Inflammatory macrophage treated with lipopolysaccharide for 1 hour (primary cell): ENCODE measurements at regions not wholly inside any gene's neighbourhood (a gene's known extent, or its start where the extent isn't known, plus 50 kb on each side); places are given as distances from the start of the nearest gene placed in this dataset.

Source experiments
- DNase-seq, 2 donors: peaks; one replicate each; pipeline ENCODE4 v3.0.0-alpha.2; 2020 to 2022

DNA sequence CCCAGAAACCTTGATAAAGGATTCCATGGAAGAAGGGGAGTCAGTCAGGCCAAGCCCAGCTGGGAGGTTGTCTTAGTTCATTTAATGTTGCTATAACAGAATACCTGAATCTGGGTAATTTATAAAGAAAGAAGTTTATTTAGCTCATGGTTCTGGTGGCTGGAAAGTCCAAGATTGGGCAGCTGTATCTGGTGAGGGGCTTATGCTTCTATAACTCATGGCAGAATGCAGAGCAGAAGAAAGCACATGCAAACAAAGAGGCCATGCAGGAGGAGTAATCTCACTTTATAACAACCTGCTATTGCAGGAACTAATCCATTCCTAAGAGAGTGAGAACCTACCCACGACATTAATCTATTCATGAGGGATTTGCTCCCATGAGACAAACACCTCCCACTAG is 54.2 kb upstream of the ANKRD1 start:
- DNase-seq = no peak

DNA sequence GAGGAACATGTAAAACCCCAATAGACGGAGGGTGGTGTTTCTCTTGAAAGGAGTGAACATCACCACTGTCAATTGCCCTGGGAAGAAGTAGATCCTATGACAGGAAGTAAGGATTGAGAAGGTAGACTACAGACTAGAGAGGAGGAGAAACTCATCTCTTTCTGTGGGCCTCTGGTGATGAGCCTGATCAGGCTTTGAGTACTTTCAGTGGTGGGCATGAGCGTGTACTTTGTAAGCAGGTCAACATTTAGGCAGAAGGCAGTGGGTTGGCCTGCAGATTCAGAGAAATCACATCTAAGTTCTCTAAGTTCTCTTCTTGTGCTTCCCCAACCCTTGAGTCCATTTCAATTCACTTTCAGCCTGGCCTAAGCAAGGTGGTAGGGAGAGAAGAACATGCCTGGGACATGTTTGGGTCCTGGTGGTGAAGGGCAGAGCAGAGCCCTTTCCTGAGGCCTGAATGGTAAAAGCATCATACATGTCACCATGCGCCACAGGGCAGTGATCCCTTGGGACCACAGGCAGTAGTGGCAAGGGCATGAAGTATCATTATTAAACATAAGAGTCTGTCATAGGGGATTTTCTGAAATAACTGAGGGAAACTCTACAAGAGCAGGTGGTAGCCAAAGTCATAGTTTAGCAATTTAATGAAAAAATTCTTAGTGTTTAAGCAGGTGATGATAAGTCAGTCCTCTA is 56.4 kb upstream of the ANKRD1 start:
- no peak for DNase-seq

- DNase-seq = no peak
These were observed 57.1 kb upstream of the ANKRD1 start for GRCh38 chr10:90977855-90978486.

- no peak for DNase-seq
These were observed 61.6 kb upstream of the ANKRD1 start for GRCh38 chr10:90982406-90983008.

DNA sequence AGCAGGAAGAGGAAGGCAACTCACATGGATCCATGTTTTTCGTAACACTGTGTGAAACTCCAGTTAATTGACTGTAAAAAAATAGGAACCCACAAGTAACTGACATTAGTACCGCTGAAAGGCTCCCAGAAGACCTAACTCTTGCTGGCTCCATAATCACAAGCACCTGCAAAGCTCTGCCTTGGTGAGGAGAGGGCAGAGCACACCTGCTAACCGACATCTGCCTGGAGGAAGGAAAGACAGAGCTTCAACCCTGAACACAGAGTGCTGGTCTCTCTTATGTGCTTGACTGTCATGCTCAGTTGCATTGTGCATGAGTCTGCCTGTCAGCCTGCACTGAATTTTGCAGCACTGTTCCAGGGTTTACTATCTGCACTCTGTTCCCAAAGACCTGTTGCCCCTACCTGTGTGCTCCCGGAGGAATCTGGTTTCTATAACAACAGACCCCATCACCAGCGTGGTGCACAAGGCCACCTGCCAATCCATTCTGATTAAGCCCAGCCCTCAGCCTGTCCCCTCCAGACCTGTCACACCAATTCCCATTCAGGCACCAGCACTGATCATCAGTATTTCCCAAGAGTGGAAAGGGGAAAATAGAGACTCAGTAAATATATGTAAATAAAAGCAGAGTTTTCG is 63.1 kb upstream of the ANKRD1 start:
- DNase-seq = no peak

GRCh38 chr10:90984898-90985297 is 64.0 kb upstream of the ANKRD1 start:
- DNase-seq = no peak

DNA sequence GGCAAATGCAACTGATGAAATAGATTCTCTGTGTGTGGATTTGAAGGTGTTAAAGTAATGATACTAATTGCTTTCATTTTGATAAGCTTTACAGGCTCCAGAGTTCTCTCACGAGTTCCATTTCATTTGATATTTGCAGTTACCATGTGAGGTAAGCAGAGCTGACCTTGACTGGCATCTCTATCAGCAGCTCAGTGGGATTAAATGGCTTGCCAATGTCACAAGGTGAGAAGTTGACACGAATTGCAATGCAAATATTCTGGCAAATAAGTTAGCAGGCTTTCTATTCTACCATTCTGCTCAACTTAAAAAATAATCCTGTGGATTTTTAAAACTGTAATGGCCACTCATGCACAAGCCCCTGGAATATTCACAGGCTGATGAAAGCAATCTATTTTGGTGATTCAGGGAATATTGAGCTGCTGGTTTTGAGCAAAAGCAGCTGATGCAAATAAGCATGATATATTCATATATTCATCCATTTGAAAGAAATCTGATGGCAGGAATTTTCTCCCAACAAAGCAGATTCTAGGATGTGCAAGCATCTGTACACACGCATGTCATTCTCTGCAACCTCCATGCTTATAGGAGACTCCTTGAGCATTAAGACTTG is 64.5 kb upstream of the ANKRD1 start:
- no peak for DNase-seq

DNA sequence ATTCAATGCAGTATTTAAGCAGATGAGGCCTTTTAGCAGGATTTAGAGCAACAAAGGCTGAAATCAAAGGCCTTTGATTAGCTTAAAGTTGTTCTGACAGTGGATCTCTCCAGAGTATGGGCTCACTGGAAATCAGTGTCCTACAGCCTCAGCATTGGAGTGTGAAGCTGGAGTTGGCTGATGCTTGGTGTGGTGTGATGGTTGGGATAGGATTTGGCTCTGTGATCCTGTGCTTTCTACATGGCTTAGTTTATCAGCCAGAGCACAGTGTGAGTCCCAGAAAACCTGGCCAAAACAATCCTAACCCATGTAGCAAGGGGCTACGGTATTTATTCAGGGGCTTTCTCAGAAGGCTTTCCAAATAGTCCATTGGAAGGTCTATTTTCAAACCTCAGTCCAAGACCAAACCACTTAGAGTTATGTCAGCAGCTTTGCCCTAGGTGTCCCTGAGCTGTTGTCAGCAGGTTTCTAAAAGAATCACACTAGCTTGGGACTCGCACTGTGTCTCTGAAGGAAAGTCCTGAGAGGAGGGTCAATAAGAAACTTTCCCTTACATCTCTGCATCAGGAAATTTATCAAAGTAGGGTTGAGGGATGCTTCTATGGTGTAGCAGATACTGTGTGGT is 65.4 kb upstream of the ANKRD1 start:
- no peak for DNase-seq

DNA sequence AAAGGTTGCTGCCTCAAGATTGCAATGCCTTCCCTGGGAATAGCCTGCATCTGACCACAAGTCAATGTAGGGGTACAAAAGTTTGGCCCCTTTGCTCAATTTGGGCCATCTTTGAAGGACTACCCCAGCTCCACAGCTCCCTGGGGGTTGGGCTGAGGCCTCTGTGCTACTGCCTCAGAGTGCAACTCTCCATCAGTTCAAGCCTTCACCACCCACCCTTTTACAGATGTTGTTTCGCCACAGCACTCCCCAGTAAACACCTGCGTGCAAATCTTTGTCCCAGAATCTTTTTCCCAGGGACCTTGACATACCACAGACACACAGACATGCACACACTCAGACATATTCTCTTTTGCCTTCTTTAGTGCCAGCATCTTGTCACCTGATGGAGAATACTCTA is 66.0 kb upstream of the ANKRD1 start:
- no peak for DNase-seq

GRCh38 chr10:90987383-90987782 is 66.5 kb upstream of the ANKRD1 start:
- no peak for DNase-seq

GRCh38 chr10:90988024-90988423 is 67.1 kb upstream of the ANKRD1 start:
- DNase-seq = no peak

- DNase-seq = no peak
These were observed 67.9 kb upstream of the ANKRD1 start for GRCh38 chr10:90988802-90989201.

GRCh38 chr10:90989378-90989777 is 68.5 kb upstream of the ANKRD1 start:
- DNase-seq = no peak

DNA sequence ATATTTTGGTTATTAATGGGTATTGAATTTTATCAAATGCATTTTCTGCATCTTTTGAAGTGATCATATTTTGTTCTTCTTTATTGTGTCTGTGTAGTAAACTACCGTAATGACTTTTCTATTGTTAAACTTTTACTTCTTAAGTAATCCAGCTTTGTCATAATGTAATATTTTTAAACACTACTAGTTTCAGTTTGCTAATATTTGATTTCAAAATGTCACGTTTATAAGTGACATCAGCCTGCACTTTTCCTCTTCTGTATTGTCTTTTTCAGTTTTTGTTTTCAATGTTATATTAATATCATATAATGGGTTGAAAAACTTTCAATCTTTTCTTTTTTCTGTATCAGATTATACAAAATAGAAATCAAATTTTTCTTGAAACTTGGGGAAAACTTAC is 71.6 kb upstream of the ANKRD1 start:
- DNase-seq = peak; percentile 51 to 53

DNA sequence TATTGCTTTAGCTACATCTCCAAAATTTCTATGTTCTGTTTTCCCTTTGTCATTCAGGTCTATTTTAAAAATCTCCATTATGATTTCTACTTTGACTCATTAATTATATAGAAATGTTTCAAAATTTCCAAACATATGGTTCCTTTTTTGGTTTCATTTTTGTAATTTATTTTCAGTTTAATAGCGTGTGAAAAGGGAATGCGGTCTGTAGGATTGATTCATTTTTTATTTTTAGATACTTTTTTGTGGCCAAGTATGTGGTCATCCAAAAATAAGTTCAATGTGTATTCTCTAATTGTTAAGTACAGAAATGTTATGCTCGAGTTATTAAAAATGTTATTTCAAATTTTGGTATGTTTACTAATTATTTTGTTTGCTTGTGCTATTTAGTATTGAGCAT is 72.5 kb upstream of the ANKRD1 start:
- peak; percentile 45 to 66 for DNase-seq

DNA sequence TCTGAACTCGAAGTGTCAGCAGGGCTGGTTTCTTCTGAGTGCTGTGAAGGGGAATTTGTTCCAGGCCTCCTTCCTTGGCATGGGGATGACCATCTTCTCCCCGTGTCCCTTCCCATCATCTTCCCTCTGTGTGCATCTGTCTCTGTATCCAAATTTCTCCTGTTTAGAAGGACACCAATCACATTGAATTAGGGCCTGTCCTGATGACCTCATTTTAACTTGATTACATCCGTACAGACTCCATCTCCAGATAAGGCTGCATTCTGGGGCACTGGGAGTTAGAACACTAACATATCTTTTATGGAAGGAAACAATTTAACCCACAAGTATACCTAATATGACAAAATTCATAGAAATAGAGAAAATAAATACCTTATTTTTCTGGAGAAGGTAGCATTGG is 76.8 kb upstream of the ANKRD1 start:
- no peak for DNase-seq

DNA sequence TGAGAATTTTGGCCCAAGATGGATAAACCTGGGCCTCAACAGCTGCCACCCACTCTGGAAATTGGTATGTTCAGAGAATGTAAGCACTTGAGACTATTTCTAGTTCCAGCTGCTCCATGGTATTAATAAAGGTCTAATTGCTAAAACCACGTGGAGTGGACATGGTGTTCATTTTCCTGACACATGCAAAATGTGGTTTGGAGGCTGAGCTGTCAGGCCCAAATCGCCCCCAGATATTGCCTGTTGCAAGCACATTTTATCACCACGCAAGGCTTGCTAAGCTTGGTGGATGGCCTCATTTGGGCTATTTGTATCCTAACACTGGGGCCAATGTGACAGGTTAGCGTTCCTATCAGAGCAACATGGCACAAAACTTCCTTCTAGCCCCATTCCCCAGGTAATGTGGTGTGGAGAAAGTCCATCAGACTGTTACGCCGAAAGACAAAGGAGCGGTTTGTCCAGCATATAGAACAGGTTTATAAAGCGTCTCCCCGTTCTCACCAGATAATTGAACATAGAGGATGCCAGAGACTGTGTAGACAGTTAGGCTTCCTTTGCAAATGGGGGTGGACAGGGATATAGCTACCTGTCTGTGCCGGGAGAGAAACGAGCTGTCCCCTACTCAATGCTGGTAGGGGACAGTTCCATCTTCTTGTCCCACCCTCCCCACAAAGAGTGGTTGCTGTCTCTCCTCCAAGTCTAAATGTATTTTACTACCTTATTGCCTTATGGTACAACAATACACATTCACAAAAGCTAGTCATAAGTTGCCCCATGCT is 78.0 kb upstream of the ANKRD1 start:
- peak in 1 of 2 donors; percentile 36 for DNase-seq

DNA sequence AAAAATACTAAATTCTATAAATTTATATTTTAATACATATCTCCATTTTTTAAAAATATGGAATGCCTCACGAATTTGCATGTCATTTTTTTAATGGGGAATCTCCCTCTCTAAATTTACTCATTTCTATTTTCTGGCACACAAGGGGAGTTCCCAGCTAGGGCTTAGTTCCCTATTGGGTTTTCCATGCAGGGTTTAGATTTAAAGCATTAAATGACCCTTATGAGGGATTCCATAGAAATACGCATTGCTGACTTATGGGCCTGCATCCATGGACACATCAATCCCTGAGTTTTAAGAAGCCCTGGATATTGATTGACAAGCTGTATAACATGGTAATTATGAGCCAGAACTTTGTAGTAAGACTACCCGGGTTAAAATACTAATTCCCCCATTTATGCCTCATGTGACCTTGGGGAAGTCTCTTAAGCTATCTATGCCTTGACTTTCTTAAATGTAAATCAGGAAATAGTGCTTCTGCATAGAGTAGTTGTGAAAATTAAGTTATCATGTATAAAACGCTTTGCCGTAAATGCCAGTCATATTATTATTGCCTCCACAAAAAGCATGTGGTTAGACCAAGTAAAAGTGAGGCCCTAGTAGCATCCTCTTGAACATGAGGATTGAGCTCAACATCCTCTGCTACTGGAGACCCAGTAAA is 78.8 kb upstream of the ANKRD1 start:
- DNase-seq = peak; percentile 77 to 87

- DNase-seq = no peak
These were observed 79.6 kb upstream of the ANKRD1 start for GRCh38 chr10:91000470-91000869.

GRCh38 chr10:91000985-91001384 is 80.1 kb upstream of the ANKRD1 start:
- DNase-seq = no peak

DNA sequence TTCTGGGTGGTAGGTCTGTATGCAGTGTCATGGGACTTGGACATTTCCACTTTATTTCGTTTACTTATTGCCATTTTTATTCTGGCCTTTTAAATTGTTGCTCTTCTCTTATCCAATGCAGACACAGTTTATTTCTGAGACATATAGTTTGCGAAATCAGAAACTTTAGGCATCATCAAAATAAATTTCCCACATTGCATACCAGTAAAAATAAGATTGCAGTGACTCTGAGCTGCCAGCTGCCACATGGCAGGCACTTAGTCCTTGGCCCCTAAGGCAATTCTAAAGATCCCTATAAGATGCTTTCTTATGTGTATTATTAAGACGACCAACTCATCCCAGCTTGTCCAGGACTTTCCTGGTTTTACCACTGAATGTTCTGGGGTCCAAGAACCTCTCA is 81.8 kb upstream of the ANKRD1 start:
- peak; percentile 70 to 77 for DNase-seq

DNA sequence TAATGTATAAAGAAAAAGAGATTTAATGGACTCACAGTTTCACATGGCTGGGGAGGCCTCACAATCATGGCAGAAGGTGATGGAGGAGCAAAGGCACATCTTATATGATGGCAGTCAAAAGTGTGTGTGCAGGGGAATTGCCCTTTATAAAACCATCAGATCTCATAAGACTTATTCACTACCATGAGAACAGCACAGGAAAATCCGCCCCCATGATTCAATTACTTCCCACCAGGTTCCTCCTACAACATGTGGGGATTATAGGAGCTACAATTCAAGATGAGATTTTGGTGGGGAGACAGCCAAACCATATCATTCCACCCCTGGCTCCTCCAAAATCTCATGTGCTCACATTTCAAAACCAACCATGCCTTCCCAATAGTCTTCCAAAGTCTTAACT is 82.5 kb upstream of the ANKRD1 start:
- DNase-seq = peak in 1 of 2 donors; percentile 48
